Activated naive CD4-positive, alpha-beta T cell treated with anti-CD3 and anti-CD28 coated beads, Interleukin-2, amount 50 U/mL, for 24 hours (primary cell): ENCODE measurements at regions not wholly inside any gene's neighbourhood (a gene's known extent, or its start where the extent isn't known, plus 50 kb on each side); places are given as distances from the start of the nearest gene placed in this dataset.

Experiments used
- H3K27ac Mint-ChIP-seq: one replicate; pipeline ENCODE4 v1.8.0; 2021; ENCODE audit warnings: mild to moderate bottlenecking, mixed read lengths
- H3K27me3 Mint-ChIP-seq: one replicate; pipeline ENCODE4 v1.8.0; 2021; ENCODE audit warnings: mixed read lengths
- H3K36me3 Mint-ChIP-seq: one replicate; pipeline ENCODE4 v1.8.0; 2021; ENCODE audit warnings: mixed read lengths
- H3K4me1 Mint-ChIP-seq: one replicate; pipeline ENCODE4 v1.8.0; 2021; ENCODE audit warnings: mixed read lengths
- H3K4me3 Mint-ChIP-seq: one replicate; pipeline ENCODE4 v1.8.0; 2021; ENCODE audit warnings: mild to moderate bottlenecking, mixed read lengths
- H3K9me3 Mint-ChIP-seq: one replicate; pipeline ENCODE4 v1.8.0; 2021; ENCODE audit warnings: mixed read lengths

DNA sequence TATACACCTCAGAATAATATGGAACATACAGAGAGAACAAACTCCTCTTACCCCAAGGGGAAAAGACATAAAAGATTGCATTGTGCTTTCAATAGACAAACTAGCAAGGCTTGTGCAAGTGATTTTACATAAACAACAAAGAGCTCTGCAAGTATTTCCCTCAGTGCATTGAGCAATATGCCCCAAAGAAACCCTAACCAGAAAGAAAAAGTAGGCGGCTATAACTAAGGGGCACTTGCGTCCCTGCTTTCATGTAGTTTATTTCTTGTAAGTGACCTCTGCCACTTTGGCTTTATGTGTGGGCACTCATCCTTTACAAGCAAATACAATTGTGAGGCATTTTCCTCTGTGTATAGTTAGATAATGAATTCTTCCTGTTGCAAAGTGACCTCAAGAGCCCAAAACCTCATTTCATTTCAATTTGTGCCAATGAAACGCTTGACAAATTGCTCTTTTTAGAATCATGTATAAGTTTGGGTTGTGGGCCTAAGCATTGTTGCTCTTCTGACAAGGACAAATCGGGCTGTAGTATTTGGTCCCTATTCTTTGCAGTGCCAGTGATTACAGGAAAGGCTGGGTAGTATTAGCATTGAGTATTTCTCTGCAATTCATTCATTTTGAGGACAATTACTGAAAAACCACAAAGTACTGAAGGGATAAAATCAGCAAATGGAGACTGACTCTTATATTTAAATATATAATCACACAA lies 282.2 kb downstream of the DTWD2 start:
- H3K4me1 Mint-ChIP-seq: no peaks in the 10 kb centered on the region
- peaks cover 28% of the 10 kb centered on the region for H3K9me3 Mint-ChIP-seq
- H3K27ac Mint-ChIP-seq: no peak overlapping the region
- no peaks in the 10 kb centered on the region for H3K27me3 Mint-ChIP-seq
- H3K36me3 Mint-ChIP-seq: peaks cover 2% of the 10 kb centered on the region
- H3K4me3 Mint-ChIP-seq: no peak overlapping the region

DNA sequence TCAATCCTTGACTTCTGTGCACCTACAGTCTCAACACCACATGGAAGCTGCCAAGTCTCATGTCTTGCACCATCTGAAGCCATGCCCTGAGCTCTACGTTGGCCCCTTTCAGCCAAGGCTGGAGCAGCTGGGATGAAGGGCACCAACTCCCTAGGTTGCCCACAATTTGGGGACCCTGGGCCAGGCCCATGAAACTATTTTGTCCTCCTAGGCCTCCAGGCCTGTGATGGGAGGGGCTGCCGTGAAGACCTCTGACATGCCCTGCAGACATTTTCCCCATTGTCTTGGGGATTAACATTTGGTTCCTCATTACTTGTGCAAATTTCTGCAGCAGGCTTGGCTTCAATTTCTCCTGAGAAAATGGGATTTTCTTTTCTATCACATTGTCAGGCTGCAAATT lies 285.1 kb downstream of the DTWD2 start:
- Mint-ChIP-seq H3K9me3 (peaks cover 8% of the 10 kb centered on the region), H3K27ac (no peak overlapping the region), H3K27me3 (no peaks in the 10 kb centered on the region), H3K4me1 (no peaks in the 10 kb centered on the region), H3K4me3 (no peak overlapping the region), H3K36me3 (peaks cover 2% of the 10 kb centered on the region)

DNA sequence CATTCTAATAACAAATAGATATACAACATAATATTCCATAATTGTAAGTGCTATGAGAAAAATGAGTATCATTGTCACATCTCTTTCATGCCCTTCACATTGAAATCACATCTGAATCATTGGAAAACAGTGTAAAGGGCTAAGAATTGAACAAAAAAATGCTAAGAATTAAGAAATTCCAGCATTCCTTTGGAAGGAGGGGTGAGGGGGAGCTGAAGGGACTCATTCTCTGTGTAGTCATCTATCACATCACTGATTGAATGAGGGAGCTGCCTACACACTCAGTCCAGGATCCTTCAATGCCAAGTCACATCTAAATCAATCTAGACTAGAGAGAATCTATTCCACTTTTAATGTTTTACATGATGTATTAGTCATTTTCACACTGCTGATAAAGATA lies 286.6 kb downstream of the DTWD2 start:
- Mint-ChIP-seq H3K36me3 (peaks cover 2% of the 10 kb centered on the region), H3K4me1 (no peaks in the 10 kb centered on the region), H3K27ac (no peak overlapping the region), H3K9me3 (peaks cover 6% of the 10 kb centered on the region), H3K27me3 (no peaks in the 10 kb centered on the region), H3K4me3 (no peak overlapping the region)

DNA sequence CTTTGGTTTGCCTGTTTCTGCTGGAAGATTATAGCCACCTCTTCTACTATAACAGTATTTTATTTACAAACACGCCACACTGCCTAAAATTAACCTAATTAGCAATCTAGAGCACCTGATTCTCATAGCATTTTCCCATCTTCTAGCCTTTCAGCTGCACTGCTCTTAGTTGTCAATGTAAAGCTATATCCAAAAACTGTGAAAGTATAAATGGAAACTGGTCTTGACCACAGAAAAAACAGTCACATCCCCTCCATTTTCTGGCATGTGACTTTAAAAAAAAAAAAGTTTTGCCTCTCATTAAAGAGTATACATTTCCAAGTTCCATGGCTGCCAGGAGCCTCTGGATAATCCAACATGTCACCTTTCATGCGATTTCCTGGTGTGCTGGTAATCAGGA lies 287.8 kb downstream of the DTWD2 start:
- Mint-ChIP-seq H3K4me1 (no peaks in the 10 kb centered on the region), H3K27me3 (no peaks in the 10 kb centered on the region)

DNA sequence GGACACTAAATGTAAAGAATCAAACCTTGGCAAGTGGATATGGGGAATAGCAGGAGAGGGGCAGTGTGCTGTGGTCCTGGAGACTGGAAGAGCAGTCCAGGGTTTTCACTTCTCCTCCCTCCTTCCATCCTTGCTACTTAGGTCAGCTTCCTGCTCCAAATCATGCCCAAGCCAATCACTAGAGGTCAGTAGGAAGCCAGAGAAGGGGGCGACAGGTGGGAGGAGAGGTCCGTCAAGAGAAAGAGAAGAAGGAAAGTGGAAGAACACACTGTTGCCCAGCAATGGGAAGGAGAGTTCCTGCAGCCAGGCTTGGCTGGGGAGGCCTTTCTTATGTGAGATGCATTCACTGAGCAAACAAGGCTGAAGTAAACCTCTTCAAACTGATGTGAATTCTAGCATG lies 289.6 kb downstream of the DTWD2 start:
- Mint-ChIP-seq H3K4me1 (no peaks in the 10 kb centered on the region), H3K36me3 (peaks cover 2% of the 10 kb centered on the region), H3K27ac (no peak overlapping the region), H3K27me3 (peaks cover 2% of the 10 kb centered on the region), H3K9me3 (no peaks in the 10 kb centered on the region), H3K4me3 (no peak overlapping the region)

More for the DNA sequence above, 287.8 kb downstream of the DTWD2 start:
- Mint-ChIP-seq H3K9me3 (peaks cover 6% of the 10 kb centered on the region), H3K4me3 (no peak overlapping the region), H3K36me3 (peaks cover 2% of the 10 kb centered on the region), H3K27ac (no peak overlapping the region)

DNA sequence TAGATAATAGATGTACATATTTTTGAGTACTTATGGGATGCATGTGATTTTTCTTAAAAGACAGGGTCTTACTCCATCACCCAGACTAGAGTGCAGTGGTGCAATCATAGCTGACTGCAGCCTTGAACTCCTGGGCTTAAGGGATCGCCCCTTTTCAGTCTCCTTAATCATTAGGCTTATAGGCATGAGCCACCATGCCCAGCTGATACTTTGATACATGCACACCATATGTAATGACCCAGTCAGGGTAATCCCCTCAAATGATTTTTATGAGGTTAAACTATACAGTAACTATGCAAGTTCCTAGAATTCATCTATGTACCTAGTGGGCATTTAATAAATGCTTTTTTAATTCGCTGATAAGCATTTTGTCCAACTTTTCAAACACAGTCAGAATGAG lies 292.3 kb downstream of the DTWD2 start:
- Mint-ChIP-seq H3K27me3 (peaks cover 2% of the 10 kb centered on the region), H3K36me3 (no peaks in the 10 kb centered on the region), H3K27ac (no peak overlapping the region), H3K4me3 (no peak overlapping the region), H3K4me1 (no peaks in the 10 kb centered on the region), H3K9me3 (no peaks in the 10 kb centered on the region)

DNA sequence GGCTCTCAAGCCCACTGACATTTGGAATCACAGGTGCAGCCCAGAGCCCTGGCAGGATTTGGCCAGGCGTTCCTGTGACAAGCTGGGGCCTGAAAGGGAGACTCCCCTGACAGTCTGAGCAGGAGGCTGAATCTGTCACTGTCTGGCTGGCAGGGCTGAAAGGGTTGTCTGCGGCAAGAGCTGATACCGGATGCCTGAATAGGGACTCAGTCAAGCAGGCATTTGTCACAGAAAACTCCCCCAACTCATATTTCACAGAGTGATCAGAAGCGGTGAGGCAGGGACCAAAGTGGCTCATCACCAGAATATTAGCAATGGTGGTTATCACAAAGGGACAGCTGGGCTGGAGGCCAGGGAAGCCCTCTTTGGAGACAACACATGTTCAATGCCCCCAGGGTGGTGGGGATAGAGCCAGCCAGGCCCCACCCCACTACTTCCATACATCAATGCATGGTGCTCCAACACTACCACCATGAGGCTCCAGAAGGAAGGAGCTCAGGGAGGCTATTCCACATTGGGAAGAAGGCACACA lies 295.5 kb downstream of the DTWD2 start:
- Mint-ChIP-seq H3K27ac (no peak overlapping the region), H3K4me1 (no peaks in the 10 kb centered on the region), H3K27me3 (peaks cover 2% of the 10 kb centered on the region), H3K36me3 (no peaks in the 10 kb centered on the region), H3K4me3 (no peak overlapping the region), H3K9me3 (no peaks in the 10 kb centered on the region)

DNA sequence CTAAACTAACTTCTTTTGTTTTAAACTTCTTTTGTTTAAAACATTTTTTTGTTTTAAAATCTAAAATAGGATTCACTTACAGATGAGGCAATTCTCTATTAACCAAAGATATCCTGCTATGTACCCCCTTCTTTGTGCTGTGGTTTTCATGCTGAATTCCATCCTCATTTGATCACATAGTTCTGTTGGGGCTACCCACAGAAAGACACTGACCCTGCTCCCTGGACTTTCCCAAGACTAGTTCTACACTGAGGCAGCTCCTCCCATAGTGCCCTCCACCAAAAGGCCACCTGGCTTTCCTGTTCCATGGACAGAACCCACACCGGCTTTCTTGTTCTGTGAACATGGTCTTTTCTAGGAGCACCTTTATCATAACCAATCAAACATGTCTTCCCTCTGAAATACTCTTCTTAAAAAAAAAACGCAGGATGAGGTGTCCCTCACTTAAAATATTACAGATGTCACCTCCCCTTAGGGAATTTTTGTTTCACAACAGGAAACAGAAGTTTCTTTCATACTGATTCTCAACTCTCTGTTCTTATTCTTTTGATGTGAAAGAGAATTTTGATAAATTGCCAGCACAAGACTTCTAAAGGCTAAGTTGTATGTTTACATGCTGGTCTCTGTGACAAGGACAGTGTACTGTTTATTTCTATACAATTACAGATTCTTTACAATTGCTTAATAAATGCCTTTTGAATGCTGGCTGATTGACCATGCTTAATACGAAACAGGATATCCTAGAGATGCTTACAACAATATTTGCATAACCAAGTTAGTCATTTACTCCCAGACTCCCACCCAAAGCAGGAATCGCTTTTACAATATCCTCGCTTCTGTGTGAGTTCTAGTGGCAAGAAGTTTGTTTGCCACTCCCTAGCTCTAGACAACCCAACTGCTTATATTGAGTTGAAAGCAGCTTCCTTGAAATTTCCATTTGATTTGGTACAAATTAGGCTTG lies 300.4 kb downstream of the DTWD2 start:
- Mint-ChIP-seq H3K36me3 (no peaks in the 10 kb centered on the region), H3K27ac (no peak overlapping the region), H3K4me3 (no peak overlapping the region), H3K27me3 (no peaks in the 10 kb centered on the region), H3K9me3 (no peaks in the 10 kb centered on the region), H3K4me1 (no peaks in the 10 kb centered on the region)

DNA sequence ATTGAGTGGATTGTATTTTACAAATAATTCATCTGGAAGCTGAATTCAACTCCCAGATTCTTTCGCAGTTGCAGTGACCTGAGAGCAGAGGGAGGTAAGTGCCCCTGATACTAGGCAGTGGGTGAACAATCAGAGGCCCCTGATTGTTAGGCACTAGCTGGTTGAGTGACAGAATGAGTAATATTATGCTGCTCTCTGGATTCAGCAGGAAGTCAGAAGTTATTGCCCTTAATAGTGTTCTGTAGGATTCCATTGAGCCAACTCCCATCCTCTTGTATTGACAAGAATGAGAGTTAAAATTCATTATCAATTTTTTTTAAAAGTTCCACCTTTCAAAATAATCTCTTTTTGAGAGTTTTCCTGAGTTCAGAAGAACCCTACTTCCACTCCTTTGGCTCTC lies 301.2 kb downstream of the DTWD2 start:
- H3K9me3 Mint-ChIP-seq: no peaks in the 10 kb centered on the region
- no peaks in the 10 kb centered on the region for H3K27me3 Mint-ChIP-seq
- H3K4me3 Mint-ChIP-seq: no peak overlapping the region
- no peaks in the 10 kb centered on the region for H3K4me1 Mint-ChIP-seq
- H3K36me3 Mint-ChIP-seq: no peaks in the 10 kb centered on the region
- no peak overlapping the region for H3K27ac Mint-ChIP-seq

DNA sequence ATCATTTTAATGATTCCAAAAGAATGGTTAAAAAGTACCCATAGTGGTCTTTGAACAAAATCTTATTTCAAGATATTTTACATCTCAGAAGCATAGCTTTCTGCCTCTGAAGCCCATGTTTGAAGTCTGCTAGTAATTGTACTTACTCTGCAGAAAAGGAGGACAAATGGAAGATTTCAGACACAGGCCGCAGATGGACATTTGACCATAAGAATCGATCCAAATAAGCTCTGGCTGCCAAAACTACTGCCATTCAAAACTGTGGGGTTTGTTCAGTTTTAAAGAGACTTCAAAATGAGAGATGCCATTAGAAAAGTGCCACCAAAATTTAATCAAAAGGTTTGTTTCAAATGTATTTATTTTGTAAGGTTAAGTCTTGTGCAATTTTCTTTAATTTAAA lies 306.7 kb downstream of the DTWD2 start:
- Mint-ChIP-seq H3K36me3 (no peaks in the 10 kb centered on the region), H3K4me1 (no peaks in the 10 kb centered on the region), H3K27me3 (no peaks in the 10 kb centered on the region), H3K27ac (no peak overlapping the region), H3K9me3 (peaks cover 4% of the 10 kb centered on the region), H3K4me3 (no peak overlapping the region)

DNA sequence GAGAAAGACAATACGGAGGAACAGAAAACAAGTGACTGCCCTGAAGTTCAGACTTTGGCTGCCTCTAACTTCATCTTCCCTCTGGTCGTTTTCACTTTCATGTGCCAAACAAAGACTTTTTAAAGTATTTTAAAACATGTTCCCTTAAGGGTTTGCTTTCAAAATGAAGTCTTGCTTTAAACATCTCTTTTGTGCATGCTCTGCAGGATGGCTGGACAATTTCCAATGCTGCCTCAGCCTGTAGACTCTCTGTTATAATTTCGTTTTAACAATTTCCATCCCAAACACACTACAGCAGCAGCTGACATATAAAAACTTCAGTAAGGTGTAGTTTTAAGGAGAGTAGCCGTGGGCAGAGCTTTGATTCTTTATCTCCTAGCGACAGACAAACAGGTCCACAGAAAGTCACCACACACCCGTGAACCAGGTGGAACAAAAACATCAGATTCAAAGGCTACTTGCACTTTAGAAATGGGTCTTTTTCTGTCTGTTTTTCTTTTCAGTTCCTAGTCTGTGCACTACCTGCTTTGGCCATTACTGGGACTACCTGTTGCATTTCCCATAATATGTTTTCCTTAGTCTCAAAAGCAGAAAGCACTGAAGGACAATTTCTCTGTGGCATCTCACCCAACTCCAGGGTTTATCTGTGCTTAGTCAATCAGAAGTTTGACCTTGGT lies 308.9 kb downstream of the DTWD2 start:
- Mint-ChIP-seq H3K27me3 (no peaks in the 10 kb centered on the region), H3K4me3 (no peak overlapping the region), H3K9me3 (peaks cover 16% of the 10 kb centered on the region), H3K36me3 (no peaks in the 10 kb centered on the region), H3K27ac (no peak overlapping the region), H3K4me1 (no peaks in the 10 kb centered on the region)

DNA sequence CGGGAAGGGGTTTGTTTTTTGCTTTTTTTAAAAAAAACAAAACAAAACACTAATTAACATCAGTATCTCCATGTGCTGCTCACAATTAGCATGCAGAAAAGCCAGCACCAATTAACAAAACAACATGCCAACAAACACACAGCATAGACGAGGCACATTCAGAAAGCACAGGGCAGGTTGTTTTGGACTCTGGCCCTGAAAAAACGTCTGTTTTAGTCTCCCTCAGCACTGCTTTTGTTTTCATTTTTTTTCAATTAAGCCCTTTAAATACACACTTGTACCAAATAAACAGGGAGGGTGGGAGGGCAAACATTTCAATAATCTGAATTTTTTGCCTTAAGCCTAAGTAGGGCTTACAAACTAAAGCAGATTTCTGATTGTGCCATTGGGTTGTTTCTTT lies 309.6 kb downstream of the DTWD2 start:
- no peak overlapping the region for H3K4me3 Mint-ChIP-seq
- peaks cover 20% of the 10 kb centered on the region for H3K9me3 Mint-ChIP-seq
- H3K27me3 Mint-ChIP-seq: no peaks in the 10 kb centered on the region
- H3K27ac Mint-ChIP-seq: no peak overlapping the region
- H3K4me1 Mint-ChIP-seq: no peaks in the 10 kb centered on the region
- no peaks in the 10 kb centered on the region for H3K36me3 Mint-ChIP-seq

DNA sequence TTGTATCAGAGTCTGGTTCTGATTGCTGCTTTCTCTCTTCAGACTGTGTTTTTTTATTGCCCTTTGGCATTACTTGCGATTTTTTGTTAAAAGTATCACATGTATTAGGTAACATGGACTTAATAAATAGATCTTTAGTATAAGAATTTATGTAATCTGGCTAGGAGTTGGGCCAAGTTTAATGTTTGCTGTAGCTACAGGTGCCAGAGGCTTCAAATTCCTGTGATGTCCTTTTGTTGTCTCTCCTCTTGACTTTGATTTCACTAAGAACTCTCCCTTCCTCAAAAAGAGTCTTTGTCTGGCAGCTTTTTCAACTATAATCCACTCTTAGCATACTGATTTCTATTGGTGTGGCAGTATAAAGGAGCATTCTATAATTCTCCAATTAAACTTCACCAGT lies 313.1 kb downstream of the DTWD2 start:
- no peaks in the 10 kb centered on the region for H3K4me1 Mint-ChIP-seq
- H3K4me3 Mint-ChIP-seq: no peak overlapping the region
- no peak overlapping the region for H3K27ac Mint-ChIP-seq
- H3K36me3 Mint-ChIP-seq: no peaks in the 10 kb centered on the region
- H3K27me3 Mint-ChIP-seq: no peaks in the 10 kb centered on the region
- H3K9me3 Mint-ChIP-seq: peaks cover 42% of the 10 kb centered on the region

DNA sequence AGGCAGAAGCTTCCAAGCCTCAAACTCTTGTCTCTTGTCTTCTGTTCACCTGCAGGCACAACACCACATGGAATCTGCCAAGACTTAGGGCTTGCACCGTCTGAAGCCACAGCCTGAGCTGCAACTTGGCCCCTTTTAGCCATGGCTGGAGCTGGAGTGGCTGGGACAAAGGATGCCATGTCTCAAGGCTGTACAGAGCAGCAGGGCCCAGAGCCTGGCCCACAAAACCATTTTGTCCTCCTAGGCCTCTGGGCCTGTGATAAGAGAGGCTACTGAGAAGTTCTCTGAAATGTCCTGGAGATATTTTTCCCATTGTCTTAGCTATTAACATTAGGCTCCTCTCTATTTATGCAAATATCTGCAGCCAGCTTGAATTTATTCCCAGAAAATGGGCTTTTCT lies 330.8 kb downstream of the DTWD2 start:
- Mint-ChIP-seq H3K27ac (no peak overlapping the region), H3K4me3 (no peak overlapping the region), H3K9me3 (peaks cover 47% of the 10 kb centered on the region), H3K4me1 (no peaks in the 10 kb centered on the region), H3K36me3 (no peaks in the 10 kb centered on the region), H3K27me3 (no peaks in the 10 kb centered on the region)

DNA sequence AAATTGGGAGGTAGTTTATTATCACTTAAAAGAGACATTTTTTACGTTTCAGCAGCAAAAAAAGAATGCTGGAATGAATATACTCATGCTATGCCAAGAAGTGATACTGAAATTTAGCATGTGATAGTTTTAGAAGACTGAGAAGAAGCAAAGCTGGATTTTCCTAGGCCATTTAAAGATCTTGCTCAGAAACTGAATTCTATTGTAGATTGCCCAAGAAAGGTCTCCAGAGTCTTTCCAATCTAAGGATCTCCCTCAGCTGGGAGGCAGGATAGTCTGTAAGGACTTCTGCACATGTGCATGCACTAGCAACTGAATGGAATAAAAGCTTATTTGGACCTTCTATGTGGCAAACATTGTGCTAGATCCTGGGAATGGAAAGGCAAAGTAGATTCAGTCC lies 334.5 kb downstream of the DTWD2 start:
- Mint-ChIP-seq H3K27me3 (no peaks in the 10 kb centered on the region), H3K4me3 (no peak overlapping the region), H3K9me3 (peaks cover 22% of the 10 kb centered on the region), H3K4me1 (no peaks in the 10 kb centered on the region), H3K36me3 (no peaks in the 10 kb centered on the region), H3K27ac (no peak overlapping the region)

DNA sequence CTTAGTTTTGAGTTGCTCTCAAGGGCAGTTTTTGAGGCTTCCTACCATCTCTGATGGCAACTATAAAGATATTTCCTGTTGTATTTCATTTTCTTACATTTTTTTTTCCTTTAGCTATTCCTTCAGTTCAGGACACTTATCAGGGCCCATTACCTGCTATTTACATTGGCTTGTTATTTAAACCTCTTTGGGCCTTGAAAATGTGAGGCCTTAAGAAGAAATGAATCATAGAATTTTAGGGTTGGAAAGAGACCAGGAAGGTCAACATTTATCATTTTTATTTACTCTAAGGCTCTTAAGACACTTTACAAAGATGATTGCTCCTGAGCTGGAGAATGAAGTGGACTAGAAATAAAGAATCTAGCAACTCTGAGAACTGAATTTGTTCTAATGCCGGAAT lies 335.2 kb downstream of the DTWD2 start:
- H3K4me3 Mint-ChIP-seq: no peak overlapping the region
- H3K27me3 Mint-ChIP-seq: no peaks in the 10 kb centered on the region
- H3K27ac Mint-ChIP-seq: no peak overlapping the region
- H3K4me1 Mint-ChIP-seq: no peaks in the 10 kb centered on the region
- peaks cover 19% of the 10 kb centered on the region for H3K9me3 Mint-ChIP-seq
- H3K36me3 Mint-ChIP-seq: no peaks in the 10 kb centered on the region
